ENCODE measurements at regions not wholly inside any gene's neighbourhood (a gene's known extent, or its start where the extent isn't known, plus 50 kb on each side); places are given as distances from the start of the nearest gene placed in this dataset.
"Not testable (repeated sequence)": the region's sequence is repeated elsewhere in the genome, so short reads cannot be mapped to it uniquely, and the experiment has no call there.

- TF ChIP-seq, protein P1, sequence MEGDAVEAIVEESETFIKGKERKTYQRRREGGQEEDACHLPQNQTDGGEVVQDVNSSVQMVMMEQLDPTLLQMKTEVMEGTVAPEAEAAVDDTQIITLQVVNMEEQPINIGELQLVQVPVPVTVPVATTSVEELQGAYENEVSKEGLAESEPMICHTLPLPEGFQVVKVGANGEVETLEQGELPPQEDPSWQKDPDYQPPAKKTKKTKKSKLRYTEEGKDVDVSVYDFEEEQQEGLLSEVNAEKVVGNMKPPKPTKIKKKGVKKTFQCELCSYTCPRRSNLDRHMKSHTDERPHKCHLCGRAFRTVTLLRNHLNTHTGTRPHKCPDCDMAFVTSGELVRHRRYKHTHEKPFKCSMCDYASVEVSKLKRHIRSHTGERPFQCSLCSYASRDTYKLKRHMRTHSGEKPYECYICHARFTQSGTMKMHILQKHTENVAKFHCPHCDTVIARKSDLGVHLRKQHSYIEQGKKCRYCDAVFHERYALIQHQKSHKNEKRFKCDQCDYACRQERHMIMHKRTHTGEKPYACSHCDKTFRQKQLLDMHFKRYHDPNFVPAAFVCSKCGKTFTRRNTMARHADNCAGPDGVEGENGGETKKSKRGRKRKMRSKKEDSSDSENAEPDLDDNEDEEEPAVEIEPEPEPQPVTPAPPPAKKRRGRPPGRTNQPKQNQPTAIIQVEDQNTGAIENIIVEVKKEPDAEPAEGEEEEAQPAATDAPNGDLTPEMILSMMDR (IDR thresholded peaks at IDR 0.05) = not testable (repeated sequence)
- TF ChIP-seq POLR2AphosphoS5 (IDR thresholded peaks at IDR 0.05) = not testable (repeated sequence)
Observed at GRCh38 chr9:67116761-67117160, 124.4 kb upstream of the SPATA31A3 start.

All from upper lobe of left lung (tissue), 4 donors.